Loucy (cell line): ENCODE measurements at regions not wholly inside any gene's neighbourhood (a gene's known extent, or its start where the extent isn't known, plus 50 kb on each side); places are given as distances from the start of the nearest gene placed in this dataset.

Source experiments
- H2AFZ ChIP-seq: fragments of 200-600 bp; sonication (generic); 2 replicates; pipeline ENCODE4 v1.6.0; 2016; ENCODE audit warnings: antibody characterized with exemption, mild to moderate bottlenecking, low read length, moderate library complexity
- H3F3A ChIP-seq: fragments of 200-600 bp; 2 replicates; pipeline ENCODE4 v1.6.0; 2016; ENCODE audit warnings: antibody characterized with exemption, low read depth, mild to moderate bottlenecking
- H3K27me3 ChIP-seq: fragments of 200-600 bp; sonication (generic); 2 replicates; pipeline ENCODE4 v1.6.1; 2014; ENCODE audit warnings: low read length, mild to moderate bottlenecking; ENCODE audit not compliant: insufficient read depth, poor library complexity, severe bottlenecking
- H3K36me3 ChIP-seq: fragments of 200-600 bp; sonication (generic); 2 replicates; pipeline ENCODE4 v1.6.1; 2016; ENCODE audit warnings: low read length; ENCODE audit not compliant: insufficient read depth
- H3K4me1 ChIP-seq: fragments of 200-600 bp; sonication (generic); 2 replicates; pipeline ENCODE4 v1.5.1; 2014; ENCODE audit warnings: low read length, mild to moderate bottlenecking; ENCODE audit not compliant: insufficient read depth, poor library complexity, severe bottlenecking
- H3K4me2 ChIP-seq: fragments of 200-600 bp; sonication (generic); 2 replicates; pipeline ENCODE4 v1.6.0; 2014; ENCODE audit warnings: antibody characterized with exemption, low read length, low read depth, mild to moderate bottlenecking; ENCODE audit not compliant: poor library complexity, severe bottlenecking
- H3K4me3 ChIP-seq: fragments of 200-600 bp; sonication (generic); 2 replicates; pipeline ENCODE4 v1.5.1; 2014; ENCODE audit warnings: low read length, mild to moderate bottlenecking, mixed read lengths; ENCODE audit not compliant: poor library complexity, severe bottlenecking
- H3K79me2 ChIP-seq: fragments of 200-600 bp; sonication (generic); 2 replicates; pipeline ENCODE4 v1.6.1; 2014; ENCODE audit warnings: low read length; ENCODE audit not compliant: insufficient read depth
- H3K9ac ChIP-seq: fragments of 200-600 bp; sonication (generic); 2 replicates; pipeline ENCODE4 v1.6.0; 2014; ENCODE audit warnings: mild to moderate bottlenecking, low read depth, low read length, moderate library complexity; ENCODE audit not compliant: poor library complexity, severe bottlenecking
- H3K9me2 ChIP-seq: fragments of 200-600 bp; sonication (generic); replicated peaks from 2 replicates; pipeline ENCODE4 v1.6.1; 2016; ENCODE audit warnings: low read depth, low read length, mixed read lengths
- H3K9me3 ChIP-seq: fragments of 200-600 bp; sonication (generic); 2 replicates; pipeline ENCODE4 v1.6.1; 2014; ENCODE audit warnings: mild to moderate bottlenecking, antibody characterized with exemption, low read length, low read depth; ENCODE audit not compliant: insufficient read depth
- H4K20me1 ChIP-seq: fragments of 200-600 bp; sonication (generic); 2 replicates; pipeline ENCODE4 v1.6.0; 2014; ENCODE audit warnings: antibody characterized with exemption, low read length, mild to moderate bottlenecking; ENCODE audit not compliant: insufficient read depth, poor library complexity, severe bottlenecking
- EZH2phosphoT487 ChIP-seq: fragments of 200-600 bp; IDR thresholded peaks from 2 replicates; pipeline ENCODE4 v1.6.1; 2018; ENCODE audit warnings: antibody characterized with exemption, mild to moderate bottlenecking, moderate library complexity, borderline replicate concordance
- TF ChIP-seq, protein P1 (sequence below): fragments of 200-600 bp; sonication (generic); conservative IDR thresholded peaks from 2 replicates; pipeline ENCODE4 v1.5.1; 2014; ENCODE audit warnings: mild to moderate bottlenecking, antibody characterized with exemption, low read length

DNA sequence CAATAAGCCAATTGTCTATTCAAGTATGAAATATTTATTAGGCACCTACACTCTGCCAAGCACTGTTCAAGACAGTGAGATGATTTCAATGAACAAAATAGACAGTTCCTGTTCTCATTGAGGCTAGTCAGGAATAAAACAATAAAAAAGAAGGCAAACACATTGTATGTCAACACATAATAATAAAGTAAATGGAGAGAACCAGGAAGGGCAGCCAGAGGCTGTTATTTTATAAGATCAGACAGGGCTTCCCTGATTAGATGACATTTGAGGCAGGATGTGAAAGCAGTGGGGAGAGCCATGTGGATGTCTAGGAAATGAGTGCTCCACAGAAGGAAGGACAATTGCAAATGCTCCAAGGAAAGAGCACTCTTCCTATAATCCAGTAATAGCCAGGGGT, 2371.1 kb downstream of the MAT2B start:
- Histone ChIP-seq H3K4me3 (no peak overlapping the region), H3K4me2 (peak overlapping the region; percentile 44), H3K36me3 (no peaks in the 10 kb centered on the region), H3F3A (no peaks in the 10 kb centered on the region), H3K4me1 (peaks cover 13% of the 10 kb centered on the region), H3K27me3 (no peaks in the 10 kb centered on the region), H3K9me2 (no peaks in the 10 kb centered on the region), H3K79me2 (no peaks in the 10 kb centered on the region), H4K20me1 (no peaks in the 10 kb centered on the region), H2AFZ (peak overlapping the region; percentile 67; the same call in 1 of the 2 replicates), H3K9me3 (no peaks in the 10 kb centered on the region), H3K9ac (no peak overlapping the region)
- TF ChIP-seq, protein P1, sequence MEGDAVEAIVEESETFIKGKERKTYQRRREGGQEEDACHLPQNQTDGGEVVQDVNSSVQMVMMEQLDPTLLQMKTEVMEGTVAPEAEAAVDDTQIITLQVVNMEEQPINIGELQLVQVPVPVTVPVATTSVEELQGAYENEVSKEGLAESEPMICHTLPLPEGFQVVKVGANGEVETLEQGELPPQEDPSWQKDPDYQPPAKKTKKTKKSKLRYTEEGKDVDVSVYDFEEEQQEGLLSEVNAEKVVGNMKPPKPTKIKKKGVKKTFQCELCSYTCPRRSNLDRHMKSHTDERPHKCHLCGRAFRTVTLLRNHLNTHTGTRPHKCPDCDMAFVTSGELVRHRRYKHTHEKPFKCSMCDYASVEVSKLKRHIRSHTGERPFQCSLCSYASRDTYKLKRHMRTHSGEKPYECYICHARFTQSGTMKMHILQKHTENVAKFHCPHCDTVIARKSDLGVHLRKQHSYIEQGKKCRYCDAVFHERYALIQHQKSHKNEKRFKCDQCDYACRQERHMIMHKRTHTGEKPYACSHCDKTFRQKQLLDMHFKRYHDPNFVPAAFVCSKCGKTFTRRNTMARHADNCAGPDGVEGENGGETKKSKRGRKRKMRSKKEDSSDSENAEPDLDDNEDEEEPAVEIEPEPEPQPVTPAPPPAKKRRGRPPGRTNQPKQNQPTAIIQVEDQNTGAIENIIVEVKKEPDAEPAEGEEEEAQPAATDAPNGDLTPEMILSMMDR, result no peak
- no peak for TF ChIP-seq EZH2phosphoT487

DNA sequence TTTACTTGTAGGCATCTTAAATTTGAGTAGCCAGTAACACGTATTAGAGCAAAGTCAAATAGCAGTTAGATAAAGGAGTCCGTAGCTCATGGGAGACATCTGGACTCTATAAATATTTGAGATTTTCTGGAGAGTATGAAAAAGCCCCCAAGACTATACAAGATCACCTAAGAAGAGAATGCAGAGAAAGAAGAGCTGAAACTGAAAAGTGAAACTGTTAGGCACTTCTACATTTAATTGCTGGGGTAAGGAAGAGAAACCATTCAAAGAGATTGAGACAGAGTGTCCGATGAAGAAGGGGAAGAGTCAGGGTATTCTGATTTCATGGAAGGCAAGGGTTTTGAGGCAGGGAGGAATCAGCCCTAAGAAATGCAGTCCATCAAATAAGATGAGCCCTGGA, 2372.1 kb downstream of the MAT2B start:
- peaks cover 13% of the 10 kb centered on the region for H3K4me1 ChIP-seq
- peak overlapping the region; percentile 44 for H3K4me2 ChIP-seq
- H3K9me3 ChIP-seq, result no peaks in the 10 kb centered on the region
- H3K36me3 ChIP-seq, result no peaks in the 10 kb centered on the region
- H3K79me2 ChIP-seq, result no peaks in the 10 kb centered on the region
- no peak overlapping the region for H2AFZ ChIP-seq
- H4K20me1 ChIP-seq, result no peaks in the 10 kb centered on the region
- TF ChIP-seq, protein P1, result no peak
- no peaks in the 10 kb centered on the region for H3K9me2 ChIP-seq
- no peak overlapping the region for H3K9ac ChIP-seq
- H3K27me3 ChIP-seq, result no peaks in the 10 kb centered on the region
- H3K4me3 ChIP-seq, result no peak overlapping the region
- no peaks in the 10 kb centered on the region for H3F3A ChIP-seq

DNA sequence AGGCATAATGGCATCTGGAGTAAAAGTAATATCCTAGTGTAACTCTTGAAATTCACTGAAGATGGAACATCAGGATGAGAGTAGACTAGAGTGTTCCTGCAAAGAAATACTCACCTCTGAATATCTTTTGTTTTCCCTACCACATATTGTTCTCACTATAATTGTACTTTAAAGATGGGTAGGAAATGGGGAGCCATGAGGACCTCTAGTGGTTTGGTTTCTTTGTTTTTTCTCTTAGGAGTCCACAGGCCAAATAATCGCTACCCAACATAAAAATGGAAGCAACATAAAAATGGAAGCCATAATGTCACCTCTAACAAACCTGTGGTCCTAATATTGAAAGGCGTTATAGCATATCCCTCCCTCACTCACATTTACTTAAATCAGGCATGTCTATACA, 2375.8 kb downstream of the MAT2B start:
- TF ChIP-seq, protein P1, result peak; percentile 55
- TF ChIP-seq EZH2phosphoT487, result no peak
- H2AFZ ChIP-seq, result no peak overlapping the region
- no peak overlapping the region for H3K4me2 ChIP-seq

More for the DNA sequence above, 2375.8 kb downstream of the MAT2B start:
- no peaks in the 10 kb centered on the region for H3K27me3 ChIP-seq
- H3K36me3 ChIP-seq, result no peaks in the 10 kb centered on the region
- H3F3A ChIP-seq, result no peaks in the 10 kb centered on the region
- H3K79me2 ChIP-seq, result no peaks in the 10 kb centered on the region
- H3K9me2 ChIP-seq, result no peaks in the 10 kb centered on the region
- H4K20me1 ChIP-seq, result no peaks in the 10 kb centered on the region
- no peak overlapping the region for H3K4me3 ChIP-seq
- peaks cover 9% of the 10 kb centered on the region for H3K4me1 ChIP-seq
- H3K9me3 ChIP-seq, result no peaks in the 10 kb centered on the region
- no peak overlapping the region for H3K9ac ChIP-seq
